ENCODE measurements at regions not wholly inside any gene's neighbourhood (a gene's known extent, or its start where the extent isn't known, plus 50 kb on each side); places are given as distances from the start of the nearest gene placed in this dataset.

GRCh38 chr2:172658945-172659344, 76.7 kb upstream of the RAPGEF4 start:
- no peaks in the 10 kb centered on the region for H3K4me1 ChIP-seq
- TF ChIP-seq CTCF (IDR thresholded peaks at IDR 0.05): no peak
- no peak for TF ChIP-seq POLR2A (IDR thresholded peaks at IDR 0.05)
- no peak for TF ChIP-seq POLR2AphosphoS5 (IDR thresholded peaks at IDR 0.05; ENCODE audit: insufficient read depth in 1 of 2, low read depth in 1 of 2)
- no peak for DNase-seq (ENCODE audit: extremely low spot score in 2 of 2)
- H3K9me3 ChIP-seq: no peaks in the 10 kb centered on the region
- intact Hi-C loops (cut with DNase I): no loop called here
- H3K27me3 ChIP-seq: no peaks in the 10 kb centered on the region
- H3K36me3 ChIP-seq: no peaks in the 10 kb centered on the region
- H3K4me3 ChIP-seq: no peak overlapping the region
- H3K27ac ChIP-seq: no peak overlapping the region

GRCh38 chr2:172662099-172662498, 73.5 kb upstream of the RAPGEF4 start:
- intact Hi-C loops (cut with DNase I): no loop called here
- Histone ChIP-seq H3K27me3 (no peaks in the 10 kb centered on the region), H3K4me1 (no peaks in the 10 kb centered on the region), H3K9me3 (no peaks in the 10 kb centered on the region), H3K36me3 (no peaks in the 10 kb centered on the region), H3K4me3 (no peak overlapping the region), H3K27ac (no peak overlapping the region)
- DNase-seq (ENCODE audit: extremely low spot score in 2 of 2): no peak
- TF ChIP-seq CTCF (IDR thresholded peaks at IDR 0.05): no peak
- no peak for TF ChIP-seq POLR2AphosphoS5 (IDR thresholded peaks at IDR 0.05; ENCODE audit: insufficient read depth in 1 of 2, low read depth in 1 of 2)
- no peak for TF ChIP-seq POLR2A (IDR thresholded peaks at IDR 0.05)

- Histone ChIP-seq H3K27ac (no peak overlapping the region), H3K9me3 (no peaks in the 10 kb centered on the region), H3K4me1 (no peaks in the 10 kb centered on the region), H3K4me3 (no peak overlapping the region), H3K27me3 (no peaks in the 10 kb centered on the region), H3K36me3 (no peaks in the 10 kb centered on the region)
- no peak for DNase-seq (ENCODE audit: extremely low spot score in 2 of 2)
- TF ChIP-seq CTCF (IDR thresholded peaks at IDR 0.05) (no peak), POLR2A (IDR thresholded peaks at IDR 0.05) (no peak), POLR2AphosphoS5 (IDR thresholded peaks at IDR 0.05; ENCODE audit: insufficient read depth in 1 of 2, low read depth in 1 of 2) (no peak)
- intact Hi-C loops (cut with DNase I): no loop called here
Measured at GRCh38 chr2:172664766-172665165, 70.9 kb upstream of the RAPGEF4 start.

GRCh38 chr2:172667581-172668325, 67.9 kb upstream of the RAPGEF4 start:
- Histone ChIP-seq H3K36me3 (no peaks in the 10 kb centered on the region), H3K4me3 (no peak overlapping the region), H3K27me3 (no peaks in the 10 kb centered on the region), H3K4me1 (no peaks in the 10 kb centered on the region), H3K27ac (no peak overlapping the region), H3K9me3 (no peaks in the 10 kb centered on the region)
- TF ChIP-seq POLR2AphosphoS5 (IDR thresholded peaks at IDR 0.05; ENCODE audit: insufficient read depth in 1 of 2, low read depth in 1 of 2): no peak
- no peak for TF ChIP-seq CTCF (IDR thresholded peaks at IDR 0.05)
- TF ChIP-seq POLR2A (IDR thresholded peaks at IDR 0.05): no peak
- intact Hi-C loops (cut with DNase I): no loop called here
- DNase-seq (ENCODE audit: extremely low spot score in 2 of 2): no peak

- H3K27me3 ChIP-seq: no peaks in the 10 kb centered on the region
- no peaks in the 10 kb centered on the region for H3K36me3 ChIP-seq
- DNase-seq (ENCODE audit: extremely low spot score in 2 of 2): no peak
- H3K27ac ChIP-seq: no peak overlapping the region
- H3K4me1 ChIP-seq: no peaks in the 10 kb centered on the region
- H3K9me3 ChIP-seq: no peaks in the 10 kb centered on the region
- TF ChIP-seq CTCF (IDR thresholded peaks at IDR 0.05) (no peak), POLR2AphosphoS5 (IDR thresholded peaks at IDR 0.05; ENCODE audit: insufficient read depth in 1 of 2, low read depth in 1 of 2) (no peak), POLR2A (IDR thresholded peaks at IDR 0.05) (no peak)
- no peak overlapping the region for H3K4me3 ChIP-seq
- intact Hi-C loops (cut with DNase I): no loop called here
Measured at GRCh38 chr2:172671501-172671900, 64.1 kb upstream of the RAPGEF4 start.
